ENCODE measurements at regions not wholly inside any gene's neighbourhood (a gene's known extent, or its start where the extent isn't known, plus 50 kb on each side); places are given as distances from the start of the nearest gene placed in this dataset.

- Histone ChIP-seq H4K5ac (ENCODE audit: insufficient read length, low read depth, low read length) (no peak overlapping the region), H3K56ac (ENCODE audit: insufficient read length, low read depth, low read length) (no peak overlapping the region), H2BK12ac (ENCODE audit: insufficient read length, low read depth, low read length) (no peak overlapping the region), H4K91ac (ENCODE audit: insufficient read length, low read depth, low read length) (no peak overlapping the region), H2BK15ac (ENCODE audit: low read depth, low read length) (no peak overlapping the region), H3K23ac (ENCODE audit: insufficient read length, low read depth, low read length) (no peak overlapping the region), H3K18ac (ENCODE audit: insufficient read length, low read depth, low read length) (no peak overlapping the region), H2AFZ (ENCODE audit: low read length) (no peak overlapping the region), H3K27me3 (ENCODE audit: insufficient read depth, low read length) (no peaks in the 10 kb centered on the region), H2BK5ac (ENCODE audit: insufficient read length, low read length) (no peak overlapping the region), H3K4me2 (ENCODE audit: insufficient read depth, insufficient read length, low read length) (no peak overlapping the region), H4K20me1 (ENCODE audit: control insufficient read depth, insufficient read depth, insufficient read length) (no peaks in the 10 kb centered on the region), H3K23me2 (ENCODE audit: insufficient read length, low read depth, low read length, poor library complexity, severe bottlenecking) (no peaks in the 10 kb centered on the region), H3K9ac (ENCODE audit: extremely low read depth, insufficient read length, low read length) (no peak overlapping the region), H3K4me1 (ENCODE audit: insufficient read depth, low read length) (peaks cover 2% of the 10 kb centered on the region; the same call in 1 of the 2 replicates), H3K79me1 (ENCODE audit: insufficient read depth, low read depth, low read length, poor library complexity, severe bottlenecking) (no peaks in the 10 kb centered on the region), H4K8ac (replicated peaks; ENCODE audit: insufficient read length, low read depth, low read length) (no peak overlapping the region), H2BK20ac (ENCODE audit: low read depth, low read length, poor library complexity, severe bottlenecking) (no peak overlapping the region), H2BK120ac (ENCODE audit: low read depth, low read length, poor library complexity, severe bottlenecking) (no peak overlapping the region), H3T11ph (ENCODE audit: low read length) (no peak overlapping the region), H3K9me3 (ENCODE audit: control insufficient read depth, low read depth, low read length) (no peaks in the 10 kb centered on the region), H3K14ac (ENCODE audit: insufficient read depth, low read length) (no peak overlapping the region), H3K4ac (ENCODE audit: low read depth, low read length) (no peak overlapping the region), H3K27ac (ENCODE audit: insufficient read length, low read depth, low read length) (no peak overlapping the region), H2AK5ac (ENCODE audit: insufficient read length, low read length) (no peak overlapping the region), H3K79me2 (ENCODE audit: insufficient read depth, low read length) (no peaks in the 10 kb centered on the region)
- peaks cover 7 to 11% of the 10 kb centered on the region in 2 experiments; a peak in 3 of 4 replicates for H3K4me1 Mint-ChIP-seq
- no peaks in the 10 kb centered on the region for H3K27me3 Mint-ChIP-seq (ENCODE audit: low read depth)
- no peak for TF ChIP-seq CTCF (conservative IDR thresholded peaks at IDR 0.05)
- no peak for DNase-seq
- H3K36me3 Mint-ChIP-seq (ENCODE audit: insufficient read depth in 1 of 3, low read depth in 3 of 3): peaks cover 0 to 1% (median 0%) of the 10 kb centered on the region in 3 experiments; a peak in 2 of 7 replicates
- no peaks in the 10 kb centered on the region; a peak in 2 of 5 replicates for H3K9me3 Mint-ChIP-seq
- no CpG with 5 or more reads among the region's 3 CpGs for WGBS (ENCODE audit: extremely low coverage, insufficient read length, low lambda C conversion rate)
- no peak overlapping the region for H3K4me3 Mint-ChIP-seq
- no peak overlapping the region for H3K27ac Mint-ChIP-seq
Observed at GRCh38 chr9:82491604-82492003, 503.0 kb downstream of the SPATA31D1 start.
